RWPE1 (cell line): ENCODE measurements at regions not wholly inside any gene's neighbourhood (a gene's known extent, or its start where the extent isn't known, plus 50 kb on each side); places are given as distances from the start of the nearest gene placed in this dataset.
"Not testable (repeated sequence)": the region's sequence is repeated elsewhere in the genome, so short reads cannot be mapped to it uniquely, and the experiment has no call there.

Source experiments
- CTCF ChIA-PET: fragments of 350-600 bp; sonication (Branson Sonifier 250); formaldehyde crosslinking; extraction: SDS; loops from one replicate; lab custom pipeline; 2021; lab: Yijun Ruan, JAX
- POLR2A ChIA-PET: fragments of 400-600 bp; formaldehyde crosslinking; extraction: SDS; loops from one replicate; lab custom pipeline; 2020; ENCODE audit warnings: antibody characterized with exemption; ENCODE audit not compliant: low non-redundant PET; lab: Yijun Ruan, JAX
- DNase-seq: peaks from one replicate; pipeline ENCODE4 v3.0.0; 2012; ENCODE audit warnings: low spot score
- H3K27ac ChIP-seq: fragments of 450-650 bp; 2 replicates; pipeline ENCODE4 v1.5.1; 2017
- TF ChIP-seq, protein P1 (sequence below): fragments of 450-650 bp; conservative IDR thresholded peaks from 2 replicates; pipeline ENCODE4 v1.5.1; 2017; ENCODE audit warnings: low read depth, mild to moderate bottlenecking

GRCh38 chr5:96322217-96322616 is 110.8 kb downstream of the PCSK1 start:
- ChIA-PET POLR2A (no interaction called here), CTCF (interaction anchor here (0.5 kb wide), 1 partner anchor 34 kb away, joined by 3 read pairs; no protein-coding TSS in a partner anchor)
- DNase-seq, result no peak
- TF ChIP-seq, protein P1, sequence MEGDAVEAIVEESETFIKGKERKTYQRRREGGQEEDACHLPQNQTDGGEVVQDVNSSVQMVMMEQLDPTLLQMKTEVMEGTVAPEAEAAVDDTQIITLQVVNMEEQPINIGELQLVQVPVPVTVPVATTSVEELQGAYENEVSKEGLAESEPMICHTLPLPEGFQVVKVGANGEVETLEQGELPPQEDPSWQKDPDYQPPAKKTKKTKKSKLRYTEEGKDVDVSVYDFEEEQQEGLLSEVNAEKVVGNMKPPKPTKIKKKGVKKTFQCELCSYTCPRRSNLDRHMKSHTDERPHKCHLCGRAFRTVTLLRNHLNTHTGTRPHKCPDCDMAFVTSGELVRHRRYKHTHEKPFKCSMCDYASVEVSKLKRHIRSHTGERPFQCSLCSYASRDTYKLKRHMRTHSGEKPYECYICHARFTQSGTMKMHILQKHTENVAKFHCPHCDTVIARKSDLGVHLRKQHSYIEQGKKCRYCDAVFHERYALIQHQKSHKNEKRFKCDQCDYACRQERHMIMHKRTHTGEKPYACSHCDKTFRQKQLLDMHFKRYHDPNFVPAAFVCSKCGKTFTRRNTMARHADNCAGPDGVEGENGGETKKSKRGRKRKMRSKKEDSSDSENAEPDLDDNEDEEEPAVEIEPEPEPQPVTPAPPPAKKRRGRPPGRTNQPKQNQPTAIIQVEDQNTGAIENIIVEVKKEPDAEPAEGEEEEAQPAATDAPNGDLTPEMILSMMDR, result no peak
- no peak overlapping the region for H3K27ac ChIP-seq

DNA sequence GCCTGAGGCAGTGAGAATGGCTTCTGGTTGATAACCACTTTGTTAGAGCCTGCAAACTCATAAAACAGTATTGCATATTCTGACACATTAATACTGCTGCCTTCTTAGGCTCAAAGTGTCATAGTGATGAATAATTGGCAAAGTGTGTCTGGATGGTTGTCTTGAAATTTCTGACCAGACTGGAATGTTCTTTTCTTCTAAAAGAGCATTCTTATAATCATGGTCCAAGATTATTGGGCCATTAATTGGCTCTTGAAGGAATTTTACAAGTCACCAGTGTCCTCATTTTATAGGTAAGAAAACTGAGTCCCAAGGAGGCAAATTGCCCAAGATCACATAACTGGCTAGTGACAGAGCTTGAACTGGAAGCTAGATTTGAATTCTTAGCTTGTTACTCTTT is 111.7 kb downstream of the PCSK1 start:
- DNase-seq, result no peak
- CTCF ChIA-PET, result interaction anchor here (0.6 kb wide), 1 partner anchor 363 kb away, joined by 3 read pairs; no protein-coding TSS in a partner anchor
- no peak overlapping the region for H3K27ac ChIP-seq
- POLR2A ChIA-PET, result no interaction called here
- TF ChIP-seq, protein P1, result no peak

- TF ChIP-seq, protein P1, result no peak
- peak; percentile 41 for DNase-seq
- POLR2A ChIA-PET, result no interaction called here
- CTCF ChIA-PET, result interaction anchor here (0.7 kb wide), 1 partner anchor 36 kb away, joined by 3 read pairs; no protein-coding TSS in a partner anchor
- no peak overlapping the region for H3K27ac ChIP-seq
Measured at GRCh38 chr5:96320797-96321196, 112.3 kb downstream of the PCSK1 start.

DNA sequence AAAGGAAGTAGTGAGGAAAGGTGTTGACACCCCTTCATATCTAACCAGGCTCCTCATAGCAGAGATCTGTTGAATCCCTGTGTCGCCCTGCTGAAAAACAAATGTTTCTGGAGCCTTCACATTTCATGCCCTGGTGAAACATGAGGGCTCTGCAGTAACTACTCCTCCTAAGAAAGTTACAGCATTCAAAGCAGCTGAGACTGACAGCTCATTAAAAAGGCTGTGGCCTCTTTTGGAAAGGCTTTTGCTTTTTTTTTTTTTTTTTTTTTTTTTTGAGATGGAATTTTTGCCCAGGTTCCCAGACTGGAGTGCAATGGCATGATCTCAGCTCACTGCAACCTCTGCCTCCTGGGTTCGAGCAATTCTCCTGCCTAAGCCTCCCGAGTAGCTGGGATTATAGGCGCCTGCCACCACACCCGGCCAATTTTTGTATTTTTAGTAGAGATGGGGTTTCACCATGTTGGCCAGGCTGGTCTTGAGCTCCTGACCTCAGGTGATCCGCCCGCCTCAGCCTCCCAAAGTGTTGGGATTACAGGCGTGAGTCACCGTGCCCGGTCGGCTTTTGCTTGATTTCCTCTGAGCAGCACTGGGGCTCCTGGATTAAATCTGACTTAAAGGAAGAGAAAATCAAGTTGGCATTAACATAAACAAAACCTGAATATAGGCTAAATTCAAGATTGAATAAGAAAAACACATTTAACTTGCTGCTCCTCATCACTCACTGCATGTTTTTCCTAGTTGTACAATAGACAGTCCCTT is 112.9 kb downstream of the PCSK1 start:
- not testable (repeated sequence) for DNase-seq

GRCh38 chr5:96318569-96319110 is 114.4 kb downstream of the PCSK1 start:
- DNase-seq, result no peak
- ChIA-PET CTCF (interaction anchor here (0.6 kb wide), 1 partner anchor 26 kb away, joined by 3 read pairs; no protein-coding TSS in a partner anchor), POLR2A (no interaction called here)
- TF ChIP-seq, protein P1, result no peak
- no peak overlapping the region for H3K27ac ChIP-seq

More for the DNA sequence above, 112.9 kb downstream of the PCSK1 start:
- ChIA-PET CTCF (interaction anchor here (0.7 kb wide), 1 partner anchor 35 kb away, joined by 3 read pairs; no protein-coding TSS in a partner anchor), POLR2A (interaction anchor here (0.7 kb wide), 1 partner anchor 412 kb away, joined by 11 read pairs; no protein-coding TSS in a partner anchor)
- H3K27ac ChIP-seq, result peak overlapping the region; percentile 25; the same call in 1 of the 2 replicates

- TF ChIP-seq, protein P1, result no peak
- no peak for DNase-seq
- no peak overlapping the region for H3K27ac ChIP-seq
- ChIA-PET POLR2A (no interaction called here), CTCF (interaction anchor here (0.7 kb wide), 1 partner anchor 208 kb away, joined by 5 read pairs; no protein-coding TSS in a partner anchor)
Measured at GRCh38 chr5:96317945-96318344, 115.1 kb downstream of the PCSK1 start.
